PC-3 (cell line): ENCODE measurements at regions not wholly inside any gene's neighbourhood (a gene's known extent, or its start where the extent isn't known, plus 50 kb on each side); places are given as distances from the start of the nearest gene placed in this dataset.

Source experiments
- ATAC-seq: fragments of 200-7000 bp; cut with Tn5 transposase; 2 replicates; pipeline ENCODE4 v1.9.1; 2020; ENCODE audit warnings: mild to moderate bottlenecking, moderate library complexity
- BruUV-seq: library from RNA; stranded (reverse); fragments of 400-500 nt; replicated peaks from 2 replicates; lab custom pipeline; 2021; lab: Mats Ljungman, UMichigan
- CTCF ChIA-PET: fragments of 300-600 bp; sonication (Branson Sonifier 250); formaldehyde crosslinking; loops from one replicate; lab custom pipeline; 2022; ENCODE audit warnings: antibody characterized with exemption; lab: Charles Lee
- POLR2A ChIA-PET: fragments of 300-600 bp; sonication (Branson Sonifier 250); formaldehyde crosslinking; loops from one replicate; lab custom pipeline; 2022; ENCODE audit warnings: antibody characterized with exemption; ENCODE audit not compliant: unreplicated experiment; lab: Charles Lee
- DNase-seq: peaks from one replicate; pipeline ENCODE4 v3.0.0-alpha.2; 2015
- H2AFZ ChIP-seq: fragments of 300-600 bp; sonication (generic); 2 replicates; pipeline ENCODE4 v1.6.0; 2016; ENCODE audit warnings: antibody characterized with exemption, low read length
- H3F3A ChIP-seq: fragments of 300-600 bp; sonication (generic); one replicate; pipeline ENCODE4 v1.6.0; 2017; ENCODE audit warnings: antibody characterized with exemption, low read length, control low read depth, mild to moderate bottlenecking; ENCODE audit not compliant: unreplicated experiment
- H3K27ac ChIP-seq: fragments of 300-600 bp; sonication (generic); 2 replicates; pipeline ENCODE4 v1.5.1; 2016; ENCODE audit warnings: mild to moderate bottlenecking, low read length
- H3K27me3 ChIP-seq: fragments of 300-600 bp; sonication (generic); 2 replicates; pipeline ENCODE4 v1.6.1; 2016; ENCODE audit warnings: low read length, mixed read lengths
- H3K36me3 ChIP-seq: fragments of 300-600 bp; sonication (generic); 2 replicates; pipeline ENCODE4 v1.6.1; 2016; ENCODE audit warnings: low read depth, mixed run types, low read length, mixed read lengths
- H3K4me1 ChIP-seq: fragments of 300-600 bp; sonication (generic); 2 replicates; pipeline ENCODE4 v1.5.1; 2016; ENCODE audit warnings: low read length; ENCODE audit not compliant: insufficient read depth
- H3K4me2 ChIP-seq: fragments of 300-600 bp; sonication (generic); 2 replicates; pipeline ENCODE4 v1.6.0; 2016; ENCODE audit warnings: low read length
- H3K4me3 ChIP-seq: fragments of 300-600 bp; sonication (generic); 2 replicates; pipeline ENCODE4 v1.5.1; 2016; ENCODE audit warnings: mild to moderate bottlenecking, low read length, mixed read lengths
- H3K79me2 ChIP-seq: fragments of 300-600 bp; sonication (generic); 2 replicates; pipeline ENCODE4 v1.6.1; 2017; ENCODE audit warnings: low read length, mixed read lengths
- H3K9ac ChIP-seq: fragments of 300-600 bp; sonication (generic); 2 replicates; pipeline ENCODE4 v1.6.0; 2016; ENCODE audit warnings: mild to moderate bottlenecking, low read length
- H3K9me2 ChIP-seq: fragments of 300-600 bp; sonication (generic); replicated peaks from 2 replicates; pipeline ENCODE4 v1.6.1; 2016; ENCODE audit warnings: mixed run types, low read length, mixed read lengths
- H3K9me3 ChIP-seq: fragments of 300-600 bp; sonication (generic); 2 replicates; pipeline ENCODE4 v1.6.1; 2016; ENCODE audit warnings: low read length, mixed read lengths
- H4K20me1 ChIP-seq: fragments of 300-600 bp; sonication (generic); 2 replicates; pipeline ENCODE4 v1.6.1; 2016; ENCODE audit warnings: low read length, mixed read lengths
- CTCF ChIP-seq: fragments of 300-600 bp; sonication (generic); conservative IDR thresholded peaks from 2 replicates; pipeline ENCODE4 v1.5.1; 2017; ENCODE audit warnings: antibody characterized with exemption, low read depth, mild to moderate bottlenecking, low read length
- EZH2 ChIP-seq: fragments of 300-600 bp; sonication (generic); IDR thresholded peaks from one replicate; pipeline ENCODE4 v1.6.1; 2017; ENCODE audit warnings: antibody characterized with exemption, mild to moderate bottlenecking, low read length; ENCODE audit not compliant: unreplicated experiment
- EZH2phosphoT487 ChIP-seq: fragments of 300-600 bp; sonication (generic); IDR thresholded peaks from 2 replicates; pipeline ENCODE4 v1.6.1; 2018; ENCODE audit warnings: mild to moderate bottlenecking, antibody characterized with exemption, low read length, borderline replicate concordance
- intact Hi-C: fragments of 100-400 bp; cut with micrococcal nuclease; formaldehyde crosslinking; loops from 2 replicates; pipeline ENCODE4 v1.9.0; 2023

- Histone ChIP-seq H3K79me2 (no peaks in the 10 kb centered on the region), H3K4me1 (peaks cover 3% of the 10 kb centered on the region; the same call in 1 of the 2 replicates), H3K9me3 (no peaks in the 10 kb centered on the region), H3F3A (no peaks in the 10 kb centered on the region), H3K36me3 (no peaks in the 10 kb centered on the region), H3K9me2 (no peaks in the 10 kb centered on the region), H2AFZ (no peak overlapping the region; the same call in 1 of the 2 replicates), H3K27ac (no peak overlapping the region), H3K4me3 (no peak overlapping the region), H3K27me3 (peaks cover 11% of the 10 kb centered on the region), H3K9ac (no peak overlapping the region), H3K4me2 (no peak overlapping the region), H4K20me1 (no peaks in the 10 kb centered on the region)
- no peak for TF ChIP-seq EZH2
- TF ChIP-seq EZH2phosphoT487: no peak
- no peak for TF ChIP-seq CTCF
- intact Hi-C loops: no loop called here
- POLR2A ChIA-PET: no interaction called here
- ATAC-seq (no peak), DNase-seq (no peak)
- BruUV-seq: no TSS peak
- CTCF ChIA-PET: no interaction called here
Observed at GRCh38 chr1:29801561-29801973, 565.2 kb downstream of the PTPRU start.

- Histone ChIP-seq H2AFZ (no peak overlapping the region), H3K27ac (no peak overlapping the region), H3K79me2 (no peaks in the 10 kb centered on the region), H3K27me3 (peaks cover 11% of the 10 kb centered on the region), H3K9me3 (no peaks in the 10 kb centered on the region), H3F3A (no peaks in the 10 kb centered on the region), H3K4me3 (no peak overlapping the region), H3K9ac (no peak overlapping the region), H3K36me3 (no peaks in the 10 kb centered on the region), H4K20me1 (no peaks in the 10 kb centered on the region), H3K4me2 (no peak overlapping the region), H3K9me2 (no peaks in the 10 kb centered on the region), H3K4me1 (peaks cover 3% of the 10 kb centered on the region; the same call in 1 of the 2 replicates)
- TF ChIP-seq EZH2phosphoT487 (no peak), CTCF (no peak), EZH2 (no peak)
- intact Hi-C loops: no loop called here
- no peak for ATAC-seq
- no peak for DNase-seq
- ChIA-PET CTCF (no interaction called here), POLR2A (no interaction called here)
- BruUV-seq: no TSS peak
Observed at GRCh38 chr1:29801003-29801402, 564.7 kb downstream of the PTPRU start.

- CTCF ChIA-PET: no interaction called here
- Histone ChIP-seq H3K9me3 (no peaks in the 10 kb centered on the region), H3F3A (no peaks in the 10 kb centered on the region), H3K79me2 (no peaks in the 10 kb centered on the region), H3K4me2 (no peak overlapping the region), H2AFZ (no peak overlapping the region), H3K27me3 (peaks cover 11% of the 10 kb centered on the region), H3K4me1 (peaks cover 3% of the 10 kb centered on the region; the same call in 1 of the 2 replicates), H3K4me3 (no peak overlapping the region), H4K20me1 (no peaks in the 10 kb centered on the region), H3K9ac (no peak overlapping the region), H3K27ac (no peak overlapping the region), H3K9me2 (no peaks in the 10 kb centered on the region), H3K36me3 (no peaks in the 10 kb centered on the region)
- TF ChIP-seq EZH2 (no peak), EZH2phosphoT487 (no peak), CTCF (no peak)
- BruUV-seq: no TSS peak
- intact Hi-C loops: no loop called here
- DNase-seq (peak; percentile 52), ATAC-seq (no peak)
- POLR2A ChIA-PET: no interaction called here
Observed at GRCh38 chr1:29800522-29800956, 564.2 kb downstream of the PTPRU start.
